ENCODE measurements at regions not wholly inside any gene's neighbourhood (a gene's known extent, or its start where the extent isn't known, plus 50 kb on each side); places are given as distances from the start of the nearest gene placed in this dataset.

DNA sequence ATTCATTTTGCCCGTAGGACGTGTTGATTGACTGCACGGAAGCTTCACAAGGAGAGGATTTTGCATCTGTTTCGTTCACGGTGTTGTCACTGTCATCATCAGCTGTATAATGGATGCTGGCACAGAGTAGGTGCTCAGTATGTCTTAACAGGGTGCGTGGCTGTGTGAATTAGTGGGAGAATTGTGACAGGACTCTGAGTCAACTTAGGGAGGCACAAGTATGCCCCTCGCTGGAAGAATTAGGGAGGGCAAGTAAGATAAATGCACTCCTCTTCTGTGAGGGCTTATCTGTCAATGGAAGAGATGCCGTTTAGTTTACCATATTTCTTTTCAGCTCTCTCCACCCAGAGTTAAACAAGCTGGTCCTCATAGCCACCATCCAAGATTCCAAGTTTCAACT, 107.2 kb downstream of the TRIML1 start:
- 94% methylated on average over 5 of the region's 8 CpGs; no CpG with 5 or more reads in 1 of the 2 experiments for WGBS, 2 experiments (ENCODE audit: extremely low coverage in 2 of 2, insufficient read length in 1 of 2)
- no peak overlapping the region for H3K56ac ChIP-seq (ENCODE audit: extremely low read depth, insufficient read depth, low read length)
- H4K8ac ChIP-seq (ENCODE audit: low read depth in 2 of 2, low read length in 2 of 2): no peak overlapping the region
- TF ChIP-seq SMC3 (IDR thresholded peaks at IDR 0.05; ENCODE audit: low read depth, low read length): peak; percentile 40; the same call in 1 of the 2 replicates
- TF ChIP-seq, protein P1, sequence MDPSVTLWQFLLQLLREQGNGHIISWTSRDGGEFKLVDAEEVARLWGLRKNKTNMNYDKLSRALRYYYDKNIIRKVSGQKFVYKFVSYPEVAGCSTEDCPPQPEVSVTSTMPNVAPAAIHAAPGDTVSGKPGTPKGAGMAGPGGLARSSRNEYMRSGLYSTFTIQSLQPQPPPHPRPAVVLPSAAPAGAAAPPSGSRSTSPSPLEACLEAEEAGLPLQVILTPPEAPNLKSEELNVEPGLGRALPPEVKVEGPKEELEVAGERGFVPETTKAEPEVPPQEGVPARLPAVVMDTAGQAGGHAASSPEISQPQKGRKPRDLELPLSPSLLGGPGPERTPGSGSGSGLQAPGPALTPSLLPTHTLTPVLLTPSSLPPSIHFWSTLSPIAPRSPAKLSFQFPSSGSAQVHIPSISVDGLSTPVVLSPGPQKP (IDR thresholded peaks at IDR 0.05; ENCODE audit: borderline replicate concordance, low read depth, low read length): no peak
- TF ChIP-seq, protein P2, sequence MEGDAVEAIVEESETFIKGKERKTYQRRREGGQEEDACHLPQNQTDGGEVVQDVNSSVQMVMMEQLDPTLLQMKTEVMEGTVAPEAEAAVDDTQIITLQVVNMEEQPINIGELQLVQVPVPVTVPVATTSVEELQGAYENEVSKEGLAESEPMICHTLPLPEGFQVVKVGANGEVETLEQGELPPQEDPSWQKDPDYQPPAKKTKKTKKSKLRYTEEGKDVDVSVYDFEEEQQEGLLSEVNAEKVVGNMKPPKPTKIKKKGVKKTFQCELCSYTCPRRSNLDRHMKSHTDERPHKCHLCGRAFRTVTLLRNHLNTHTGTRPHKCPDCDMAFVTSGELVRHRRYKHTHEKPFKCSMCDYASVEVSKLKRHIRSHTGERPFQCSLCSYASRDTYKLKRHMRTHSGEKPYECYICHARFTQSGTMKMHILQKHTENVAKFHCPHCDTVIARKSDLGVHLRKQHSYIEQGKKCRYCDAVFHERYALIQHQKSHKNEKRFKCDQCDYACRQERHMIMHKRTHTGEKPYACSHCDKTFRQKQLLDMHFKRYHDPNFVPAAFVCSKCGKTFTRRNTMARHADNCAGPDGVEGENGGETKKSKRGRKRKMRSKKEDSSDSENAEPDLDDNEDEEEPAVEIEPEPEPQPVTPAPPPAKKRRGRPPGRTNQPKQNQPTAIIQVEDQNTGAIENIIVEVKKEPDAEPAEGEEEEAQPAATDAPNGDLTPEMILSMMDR (conservative IDR thresholded peaks at IDR 0.05; ENCODE audit: low read depth, low read length): peak; percentile 22; the same call in 1 of the 2 replicates
- no peak for TF ChIP-seq CEBPB (IDR thresholded peaks at IDR 0.05; ENCODE audit: low read depth, low read length)
- TF ChIP-seq NFE2L2 (IDR thresholded peaks at IDR 0.05; ENCODE audit: low read depth, low read length): no peak
- TF ChIP-seq RAD21 (IDR thresholded peaks at IDR 0.05; ENCODE audit: low read length): peak; percentile 42
- no peak for TF ChIP-seq POLR2A (IDR thresholded peaks at IDR 0.05; ENCODE audit: low read depth, low read length)
- POLR2A ChIA-PET (ENCODE audit: unreplicated experiment): no interaction called here
- H2AFZ ChIP-seq (replicated peaks; ENCODE audit: low read length, poor library complexity): peak overlapping the region; percentile 16
- H3K4me1 ChIP-seq (ENCODE audit: control insufficient read depth, insufficient read depth, low read length): no peaks in the 10 kb centered on the region
- no peak overlapping the region for H2BK120ac ChIP-seq (ENCODE audit: low read depth, low read length)
- no peak overlapping the region for H4K5ac ChIP-seq (ENCODE audit: low read depth, low read length)
- no peak overlapping the region for H3K23ac ChIP-seq (ENCODE audit: low read depth, low read length)
- ATAC-seq (ENCODE audit: low read depth) (peak; percentile 51), DNase-seq (peak; percentile 25)
- H3K18ac ChIP-seq (ENCODE audit: low read depth, low read length): no peak overlapping the region
- CTCF ChIA-PET: interaction anchor here (0.8 kb wide), 1 partner anchor 16 kb away, joined by 3 read pairs; no protein-coding TSS in a partner anchor
- H2BK15ac ChIP-seq (ENCODE audit: low read depth, low read length): no peak overlapping the region
- H4K20me1 ChIP-seq (ENCODE audit: insufficient read depth, low read length): no peaks in the 10 kb centered on the region
- no peak overlapping the region for H3K4ac ChIP-seq (ENCODE audit: low read depth, low read length)
- no peak overlapping the region for H3K14ac ChIP-seq (replicated peaks; ENCODE audit: low read depth, low read length)
- no peak overlapping the region for H2AK9ac ChIP-seq (replicated peaks; ENCODE audit: low read depth, low read length, poor library complexity)
- H3K9me1 ChIP-seq (ENCODE audit: insufficient read depth, low read length): no peaks in the 10 kb centered on the region
- no peak overlapping the region for H4K91ac ChIP-seq (ENCODE audit: insufficient read depth, low read depth, low read length)
- no peaks in the 10 kb centered on the region for H3K27me3 ChIP-seq (ENCODE audit: control insufficient read depth, insufficient read depth, low read length)
- no peaks in the 10 kb centered on the region for H3K36me3 ChIP-seq (ENCODE audit: control insufficient read depth, insufficient read depth, low read length)
- H2BK20ac ChIP-seq (ENCODE audit: low read depth, low read length): no peak overlapping the region
- H3K9ac ChIP-seq (ENCODE audit: low read depth, low read length): no peak overlapping the region
- no TSS peak for BruUV-seq (replicated peaks)
- no peak overlapping the region for H2AK5ac ChIP-seq (ENCODE audit: low read depth, low read length)
- no peak overlapping the region for H2BK5ac ChIP-seq (ENCODE audit: low read depth, low read length, poor library complexity, severe bottlenecking)
- no peaks in the 10 kb centered on the region for H3K79me1 ChIP-seq (ENCODE audit: low read depth in 1 of 2, low read length in 2 of 2)
- intact Hi-C loops (cut with micrococcal nuclease): no loop called here
- H3K4me2 ChIP-seq (ENCODE audit: low read depth, low read length): no peak overlapping the region
- H3K4me3 ChIP-seq (ENCODE audit: insufficient read depth, low read depth, low read length): no peak overlapping the region
- in situ Hi-C loops (cut with MboI; ENCODE audit: low sequenced_read_pairs): no loop called here
- H3K27ac ChIP-seq (ENCODE audit: insufficient read depth, low read length): no peak overlapping the region
- H3K9me3 ChIP-seq (ENCODE audit: control insufficient read depth, insufficient read depth, low read length): no peaks in the 10 kb centered on the region
- dilution Hi-C loops (cut with HindIII; ENCODE audit: low sequenced_read_pairs, unreplicated experiment): no loop called here

All from IMR-90 (cell line).